K562 (cell line): ENCODE measurements at regions not wholly inside any gene's neighbourhood (a gene's known extent, or its start where the extent isn't known, plus 50 kb on each side); places are given as distances from the start of the nearest gene placed in this dataset.
A peak's percentile ranks its signal among the peaks of the same experiment; 100 is the strongest.

ENCODE experiments used
- ATF1 ChIP-seq, 2 experiments: fragments of 450-650 bp in 1 of 2; IDR thresholded peaks; 2 replicates each; pipeline ENCODE4 v1.6.1; 2016; ENCODE audit warnings: missing compliant biosample characterization in 1 of 2, missing genetic modification characterization in 1 of 2
- CBFA2T3 ChIP-seq: fragments of 450-650 bp; IDR thresholded peaks from 2 replicates; pipeline ENCODE4 v1.6.1; 2017
- ETV6 ChIP-seq, 3 experiments: fragments of 150-350 bp in 1 of 3; sonication (generic) in 1 of 3; formaldehyde crosslinking in 1 of 3; IDR thresholded peaks; 2 replicates each; pipeline versions ENCODE4 v1.6.1 to v1.8.0; 2014 to 2022; ENCODE audit warnings: borderline replicate concordance in 2 of 3, low read depth in 2 of 3, antibody characterized with exemption in 1 of 3, low read length in 1 of 3, mild to moderate bottlenecking in 1 of 3, missing genetic modification reagents in 1 of 3
- HDAC1 ChIP-seq, 2 experiments: fragments of 450-650 bp; IDR thresholded peaks; 2 replicates each; pipeline ENCODE4 v1.6.1; 2016 to 2017; ENCODE audit warnings: inconsistent platforms in 1 of 2, mild to moderate bottlenecking in 1 of 2, moderate library complexity in 1 of 2
- KDM1A ChIP-seq, 2 experiments: fragments of 450-650 bp; IDR thresholded peaks; 2 replicates each; pipeline ENCODE4 v1.6.1; 2016; ENCODE audit warnings: mild to moderate bottlenecking in 2 of 2
- MEIS2 ChIP-seq: fragments of 450-650 bp; IDR thresholded peaks from 2 replicates; pipeline ENCODE4 v1.6.1; 2014; ENCODE audit warnings: mild to moderate bottlenecking; ENCODE audit not compliant: partially characterized antibody
- MIER1 ChIP-seq: fragments of 450-650 bp; IDR thresholded peaks from 2 replicates; pipeline ENCODE4 v1.6.1; 2016; ENCODE audit warnings: antibody characterized with exemption, mild to moderate bottlenecking, low read depth
- PBX2 ChIP-seq, 2 experiments: IDR thresholded peaks in 1 of 2; conservative IDR thresholded peaks in 1 of 2; 2 replicates each; pipeline ENCODE4 v1.6.1; 2016; ENCODE audit warnings: low read depth in 2 of 2, mild to moderate bottlenecking in 1 of 2, missing compliant biosample characterization in 1 of 2, missing genetic modification characterization in 1 of 2, moderate library complexity in 1 of 2
- PKNOX1 ChIP-seq: fragments of 450-650 bp; IDR thresholded peaks from 2 replicates; pipeline ENCODE4 v1.6.1; 2016
- SMAD3 ChIP-seq: fragments of 450-650 bp; formaldehyde crosslinking; conservative IDR thresholded peaks from 2 replicates; pipeline ENCODE4 v1.4.0; 2020; ENCODE audit warnings: mild to moderate bottlenecking
- SREBF1 ChIP-seq: fragments of 150-350 bp; IDR thresholded peaks from 2 replicates; pipeline ENCODE4 v1.6.1; 2014; ENCODE audit warnings: antibody characterized with exemption, low read depth, low read length, borderline replicate concordance

- TF ChIP-seq SMAD3 (CRISPR knock-in tag) (0 out of 2 replicates have a peak, but pooled peaks have one; percentile 16), SREBF1 (no peak), PBX2 (CRISPR knock-in tag; IDR thresholded peaks at IDR 0.05; ENCODE audit: low read depth) (0 out of 2 replicates have a peak, but pooled peaks have one; percentile 17), PBX2 (tag; conservative IDR thresholded peaks at IDR 0.05; ENCODE audit: low read depth) (peak; percentile 79), HDAC1 (IDR thresholded peaks at IDR 0.05) (0 out of 4 replicates have a peak, but pooled peaks of 1 of the 2 experiments have one; percentile 7), ATF1 (CRISPR knock-in tag; IDR thresholded peaks at IDR 0.05) (no peak), ATF1 (tag; IDR thresholded peaks at IDR 0.05) (peak; percentile 21; the same call in 1 of the 2 replicates), ETV6 (IDR thresholded peaks at IDR 0.05; ENCODE audit: borderline replicate concordance in 1 of 2, low read depth in 2 of 2, low read length in 1 of 2) (peak in 1 of 2 experiments; percentile 35; a peak in 1 of 4 replicates), ETV6 (CRISPR knock-in tag; IDR thresholded peaks at IDR 0.05; ENCODE audit: borderline replicate concordance) (no peak), CBFA2T3 (0 out of 2 replicates have a peak, but pooled peaks have one; percentile 7), KDM1A (IDR thresholded peaks at IDR 0.05) (peak in 1 of 2 experiments; percentile 32; a peak in 1 of 4 replicates), MEIS2 (peak; percentile 90), MIER1 (no peak), PKNOX1 (peak; percentile 91)
Measured at GRCh38 chr17:37827905-37828650, 83.2 kb upstream of the HNF1B start (continued).
